ENCODE measurements at regions not wholly inside any gene's neighbourhood (a gene's known extent, or its start where the extent isn't known, plus 50 kb on each side); places are given as distances from the start of the nearest gene placed in this dataset.

GRCh38 chr4:10178763-10179162 lies 62.2 kb upstream of the WDR1 start:
- no peak overlapping the region for H3K4me3 Mint-ChIP-seq (ENCODE audit: low read depth)
- H3K36me3 Mint-ChIP-seq (ENCODE audit: low read depth), result peaks cover 20% of the 10 kb centered on the region
- peaks cover 35% of the 10 kb centered on the region for H3K4me1 Mint-ChIP-seq (ENCODE audit: low read depth)
- DNase-seq (ENCODE audit: low spot score), result no peak
- H3K27me3 Mint-ChIP-seq (ENCODE audit: low read depth), result no peaks in the 10 kb centered on the region
- H3K27ac Mint-ChIP-seq, result no peak overlapping the region
- intact Hi-C loops (cut with micrococcal nuclease), result no loop called here
- H3K9me3 Mint-ChIP-seq, result peaks cover 21% of the 10 kb centered on the region

GRCh38 chr4:10175626-10176025 lies 59.0 kb upstream of the WDR1 start:
- Mint-ChIP-seq H3K4me3 (ENCODE audit: low read depth) (no peak overlapping the region), H3K9me3 (peaks cover 10% of the 10 kb centered on the region), H3K27ac (no peak overlapping the region), H3K27me3 (ENCODE audit: low read depth) (peaks cover 3% of the 10 kb centered on the region), H3K36me3 (ENCODE audit: low read depth) (peaks cover 10% of the 10 kb centered on the region), H3K4me1 (ENCODE audit: low read depth) (peaks cover 7% of the 10 kb centered on the region)
- no peak for DNase-seq (ENCODE audit: low spot score)
- intact Hi-C loops (cut with micrococcal nuclease), result no loop called here

- H3K4me1 Mint-ChIP-seq (ENCODE audit: low read depth), result peaks cover 2% of the 10 kb centered on the region
- H3K27me3 Mint-ChIP-seq (ENCODE audit: low read depth), result peaks cover 6% of the 10 kb centered on the region
Observed at GRCh38 chr4:10173754-10174749, 57.5 kb upstream of the WDR1 start.

DNA sequence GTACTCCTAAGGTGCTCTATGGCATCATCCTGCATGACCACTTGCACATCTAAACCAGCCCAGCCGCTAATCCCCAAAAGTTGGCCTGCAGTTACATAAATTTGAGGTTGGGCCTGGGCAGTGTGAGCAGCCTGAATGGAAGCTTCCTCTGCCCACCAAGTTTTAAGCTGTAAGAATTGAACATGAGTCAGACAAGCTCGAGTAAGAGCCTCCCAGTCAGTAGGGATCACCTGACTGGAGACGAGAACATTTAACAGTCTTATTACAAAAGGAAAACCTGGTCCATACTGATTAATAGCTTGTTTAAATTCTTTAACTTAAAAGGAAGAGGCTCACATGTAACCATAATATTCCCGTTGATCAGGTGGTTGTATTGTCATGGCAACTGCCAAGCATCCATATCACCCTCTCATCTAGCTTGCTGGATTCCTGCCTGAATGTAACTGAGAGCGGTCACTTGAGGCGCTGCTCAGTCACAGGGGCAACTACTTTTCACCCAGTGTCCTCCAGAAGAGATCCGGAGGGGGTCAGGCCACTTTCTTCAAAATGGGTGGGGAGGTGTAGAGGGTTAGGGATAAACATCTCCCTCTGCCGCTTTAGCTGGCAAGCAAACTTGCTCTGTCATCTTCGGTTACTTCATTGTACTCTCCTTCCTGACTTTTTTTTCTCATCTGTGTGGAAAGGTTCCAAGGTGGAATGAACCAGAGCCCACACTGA lies 56.6 kb upstream of the WDR1 start:
- H3K9me3 Mint-ChIP-seq, result no peaks in the 10 kb centered on the region
- intact Hi-C loops (cut with micrococcal nuclease), result no loop called here
- H3K27ac Mint-ChIP-seq, result no peak overlapping the region
- no peaks in the 10 kb centered on the region for H3K36me3 Mint-ChIP-seq (ENCODE audit: low read depth)
- no peak for DNase-seq (ENCODE audit: low spot score)
- H3K4me3 Mint-ChIP-seq (ENCODE audit: low read depth), result no peak overlapping the region
- H3K4me1 Mint-ChIP-seq (ENCODE audit: low read depth), result peaks cover 4% of the 10 kb centered on the region
- H3K27me3 Mint-ChIP-seq (ENCODE audit: low read depth), result peaks cover 6% of the 10 kb centered on the region

More at GRCh38 chr4:10173754-10174749, 57.5 kb upstream of the WDR1 start:
- Mint-ChIP-seq H3K27ac (no peak overlapping the region), H3K9me3 (no peaks in the 10 kb centered on the region), H3K4me3 (ENCODE audit: low read depth) (no peak overlapping the region), H3K36me3 (ENCODE audit: low read depth) (no peaks in the 10 kb centered on the region)
- intact Hi-C loops (cut with micrococcal nuclease), result no loop called here
- no peak for DNase-seq (ENCODE audit: low spot score)

DNA sequence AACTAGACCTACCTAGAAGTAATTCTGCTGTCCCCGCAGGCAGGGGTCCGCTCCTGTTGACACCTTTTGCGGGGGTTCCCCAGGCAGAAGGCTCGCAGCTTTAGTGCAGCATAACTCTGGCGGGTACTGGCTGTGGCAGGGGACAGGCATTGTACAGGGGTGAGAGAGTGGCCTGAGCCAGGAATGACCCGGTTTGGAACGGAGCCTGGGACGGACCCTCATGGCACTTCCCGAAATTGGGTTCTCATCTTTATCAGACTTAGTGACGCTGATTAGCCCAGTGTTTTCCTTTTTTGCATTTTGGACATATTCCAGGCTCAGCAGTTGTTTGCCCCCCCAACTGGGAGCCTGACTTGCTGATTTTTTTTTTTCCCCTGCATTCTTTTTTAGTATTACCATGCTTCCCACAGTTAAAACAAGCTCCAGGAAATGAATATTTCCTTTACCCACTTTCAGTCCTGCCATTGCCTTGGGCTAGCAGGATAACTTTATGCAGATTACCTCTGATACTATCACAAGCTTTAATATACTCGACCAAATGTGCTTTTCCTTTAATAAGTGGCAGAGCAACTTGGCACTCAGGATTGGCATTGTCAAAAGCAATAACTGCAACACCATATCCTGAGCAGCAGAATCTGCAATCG lies 55.8 kb upstream of the WDR1 start:
- intact Hi-C loops (cut with micrococcal nuclease), result no loop called here
- no peak for DNase-seq (ENCODE audit: low spot score)
- Mint-ChIP-seq H3K9me3 (no peaks in the 10 kb centered on the region), H3K27ac (no peak overlapping the region), H3K36me3 (ENCODE audit: low read depth) (no peaks in the 10 kb centered on the region), H3K4me1 (ENCODE audit: low read depth) (peaks cover 4% of the 10 kb centered on the region), H3K27me3 (ENCODE audit: low read depth) (peaks cover 6% of the 10 kb centered on the region), H3K4me3 (ENCODE audit: low read depth) (no peak overlapping the region)

GRCh38 chr4:10171055-10171454 lies 54.5 kb upstream of the WDR1 start:
- no peaks in the 10 kb centered on the region for H3K9me3 Mint-ChIP-seq
- H3K27me3 Mint-ChIP-seq (ENCODE audit: low read depth), result peaks cover 6% of the 10 kb centered on the region
- H3K36me3 Mint-ChIP-seq (ENCODE audit: low read depth), result no peaks in the 10 kb centered on the region
- intact Hi-C loops (cut with micrococcal nuclease), result no loop called here
- no peak overlapping the region for H3K4me3 Mint-ChIP-seq (ENCODE audit: low read depth)
- H3K27ac Mint-ChIP-seq, result no peak overlapping the region
- peaks cover 4% of the 10 kb centered on the region for H3K4me1 Mint-ChIP-seq (ENCODE audit: low read depth)
- no peak for DNase-seq (ENCODE audit: low spot score)

DNA sequence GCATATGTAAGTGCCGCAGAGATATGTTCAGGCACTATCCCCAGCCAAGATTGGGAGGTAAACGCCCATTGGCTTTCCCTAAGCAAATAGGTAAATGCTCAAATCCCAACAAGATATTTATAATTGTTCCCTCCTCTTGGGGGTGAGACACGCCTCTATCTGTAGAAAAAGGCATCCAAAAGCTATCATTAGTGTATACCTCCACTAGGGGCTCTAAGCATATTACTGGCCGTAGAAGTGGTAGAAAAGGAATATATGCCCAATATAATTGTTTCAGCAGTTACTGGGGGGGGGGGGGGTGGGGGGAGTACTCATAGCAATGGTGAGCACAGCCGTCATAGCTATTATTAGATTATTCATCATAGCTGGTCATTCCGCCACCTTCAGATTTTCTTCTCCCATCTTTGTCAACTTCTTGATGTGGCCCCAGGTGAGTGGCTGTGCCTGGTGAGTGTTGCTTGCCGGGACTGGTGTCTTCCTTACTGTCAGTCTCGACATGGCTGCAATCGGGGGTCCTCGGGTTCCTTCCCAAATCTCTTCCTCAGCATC lies 53.3 kb upstream of the WDR1 start:
- Mint-ChIP-seq H3K4me1 (ENCODE audit: low read depth) (peaks cover 4% of the 10 kb centered on the region), H3K4me3 (ENCODE audit: low read depth) (no peak overlapping the region), H3K36me3 (ENCODE audit: low read depth) (no peaks in the 10 kb centered on the region), H3K27me3 (ENCODE audit: low read depth) (peaks cover 6% of the 10 kb centered on the region), H3K9me3 (no peaks in the 10 kb centered on the region), H3K27ac (no peak overlapping the region)
- no peak for DNase-seq (ENCODE audit: low spot score)
- intact Hi-C loops (cut with micrococcal nuclease), result no loop called here

- Mint-ChIP-seq H3K4me1 (ENCODE audit: low read depth) (peaks cover 4% of the 10 kb centered on the region), H3K9me3 (no peaks in the 10 kb centered on the region), H3K27ac (no peak overlapping the region), H3K36me3 (ENCODE audit: low read depth) (no peaks in the 10 kb centered on the region), H3K27me3 (ENCODE audit: low read depth) (peaks cover 6% of the 10 kb centered on the region), H3K4me3 (ENCODE audit: low read depth) (no peak overlapping the region)
- intact Hi-C loops (cut with micrococcal nuclease), result no loop called here
- no peak for DNase-seq (ENCODE audit: low spot score)
Observed at GRCh38 chr4:10168151-10168550, 51.6 kb upstream of the WDR1 start.

DNA sequence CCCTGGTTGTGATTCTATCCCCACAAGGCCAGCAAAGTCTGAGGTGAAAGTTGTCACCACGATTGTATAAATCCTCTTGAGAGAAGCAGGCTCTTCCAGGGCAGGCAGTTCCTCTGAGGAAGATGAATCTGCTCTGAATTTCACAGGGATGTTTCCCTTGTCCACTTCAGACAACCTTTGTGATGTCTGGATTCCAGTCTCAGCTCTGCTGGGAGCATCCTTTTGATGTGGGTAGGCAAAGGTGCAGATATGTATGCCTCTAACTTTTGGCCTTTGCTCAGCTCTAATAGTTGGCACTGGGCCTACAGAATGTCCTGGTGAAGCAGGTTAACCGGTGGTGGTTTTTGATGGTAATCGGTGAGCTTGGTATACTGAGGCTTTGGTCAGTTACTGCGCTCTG lies 50.6 kb upstream of the WDR1 start:
- Mint-ChIP-seq H3K4me1 (ENCODE audit: low read depth) (peaks cover 7% of the 10 kb centered on the region), H3K27ac (no peak overlapping the region), H3K4me3 (ENCODE audit: low read depth) (no peak overlapping the region), H3K27me3 (ENCODE audit: low read depth) (peaks cover 6% of the 10 kb centered on the region), H3K9me3 (no peaks in the 10 kb centered on the region), H3K36me3 (ENCODE audit: low read depth) (no peaks in the 10 kb centered on the region)
- DNase-seq (ENCODE audit: low spot score), result no peak
- intact Hi-C loops (cut with micrococcal nuclease), result no loop called here

All from activated T-helper 2 cell treated with anti-CD3 and anti-CD28 coated beads, Interferon-gamma antibody, Interleukin-2, Interleukin-4, amounts not matched to agents 10 μg/mL and 5 μg/mL and 100 μg/mL, durations not matched to agents 14 hours and 24 hours and 36 hours (primary cell).